ENCODE measurements at regions not wholly inside any gene's neighbourhood (a gene's known extent, or its start where the extent isn't known, plus 50 kb on each side); places are given as distances from the start of the nearest gene placed in this dataset.

- TF ChIP-seq CTCF (IDR thresholded peaks at IDR 0.05; ENCODE audit: low read length) (no peak), EZH2 (IDR thresholded peaks at IDR 0.05; ENCODE audit: borderline replicate concordance, low read length) (no peak)
These were observed 235.1 kb upstream of the B3GALT2 start for GRCh38 chr1:193421487-193421886.
